Neural cell (in vitro differentiated cells): ENCODE measurements at regions not wholly inside any gene's neighbourhood (a gene's known extent, or its start where the extent isn't known, plus 50 kb on each side); places are given as distances from the start of the nearest gene placed in this dataset.

Experiments
- EP300 ChIP-seq: fragments of 450-650 bp; conservative IDR thresholded peaks from 2 replicates; pipeline ENCODE4 v1.6.1; 2014; ENCODE audit warnings: antibody characterized with exemption, mild to moderate bottlenecking, moderate library complexity; ENCODE audit not compliant: poor library complexity, severe bottlenecking
- EZH2 ChIP-seq: fragments of 200-600, 300-800 bp; shearing (Covaris generic), sonication (generic); IDR thresholded peaks from 2 replicates; pipeline ENCODE4 v1.6.1; 2014; ENCODE audit warnings: antibody characterized with exemption, low read length, borderline replicate concordance, mild to moderate bottlenecking; ENCODE audit not compliant: insufficient read depth, poor library complexity, severe bottlenecking
- MXI1 ChIP-seq: fragments of 450-650 bp; conservative IDR thresholded peaks from 2 replicates; pipeline ENCODE4 v1.6.1; 2014; ENCODE audit warnings: antibody characterized with exemption, mild to moderate bottlenecking; ENCODE audit not compliant: poor library complexity, severe bottlenecking
- POLR2AphosphoS5 ChIP-seq: IDR thresholded peaks from 2 replicates; pipeline ENCODE4 v1.6.1; 2012
- RAD21 ChIP-seq: fragments of 450-650 bp; conservative IDR thresholded peaks from 2 replicates; pipeline ENCODE4 v1.6.1; 2014; ENCODE audit warnings: antibody characterized with exemption, mild to moderate bottlenecking, moderate library complexity
- SMC3 ChIP-seq: fragments of 450-650 bp; conservative IDR thresholded peaks from 2 replicates; pipeline ENCODE4 v1.6.1; 2014; ENCODE audit warnings: antibody characterized with exemption, mild to moderate bottlenecking, moderate library complexity; ENCODE audit not compliant: poor library complexity
- TAF1 ChIP-seq: IDR thresholded peaks from 2 replicates; pipeline ENCODE4 v1.6.1; 2012; ENCODE audit warnings: low read depth
- TF ChIP-seq, protein P1 (sequence below): fragments of 450-650 bp; IDR thresholded peaks from 2 replicates; pipeline ENCODE4 v1.5.1; 2014; ENCODE audit warnings: antibody characterized with exemption, mild to moderate bottlenecking, moderate library complexity; ENCODE audit not compliant: poor library complexity, severe bottlenecking
- TF ChIP-seq, protein P2 (sequence below): IDR thresholded peaks from 2 replicates; pipeline ENCODE4 v1.6.1; 2012; ENCODE audit warnings: borderline replicate concordance

GRCh38 chr3:162740941-162741596 lies 1244.5 kb downstream of the OTOL1 start:
- TF ChIP-seq, protein P1, sequence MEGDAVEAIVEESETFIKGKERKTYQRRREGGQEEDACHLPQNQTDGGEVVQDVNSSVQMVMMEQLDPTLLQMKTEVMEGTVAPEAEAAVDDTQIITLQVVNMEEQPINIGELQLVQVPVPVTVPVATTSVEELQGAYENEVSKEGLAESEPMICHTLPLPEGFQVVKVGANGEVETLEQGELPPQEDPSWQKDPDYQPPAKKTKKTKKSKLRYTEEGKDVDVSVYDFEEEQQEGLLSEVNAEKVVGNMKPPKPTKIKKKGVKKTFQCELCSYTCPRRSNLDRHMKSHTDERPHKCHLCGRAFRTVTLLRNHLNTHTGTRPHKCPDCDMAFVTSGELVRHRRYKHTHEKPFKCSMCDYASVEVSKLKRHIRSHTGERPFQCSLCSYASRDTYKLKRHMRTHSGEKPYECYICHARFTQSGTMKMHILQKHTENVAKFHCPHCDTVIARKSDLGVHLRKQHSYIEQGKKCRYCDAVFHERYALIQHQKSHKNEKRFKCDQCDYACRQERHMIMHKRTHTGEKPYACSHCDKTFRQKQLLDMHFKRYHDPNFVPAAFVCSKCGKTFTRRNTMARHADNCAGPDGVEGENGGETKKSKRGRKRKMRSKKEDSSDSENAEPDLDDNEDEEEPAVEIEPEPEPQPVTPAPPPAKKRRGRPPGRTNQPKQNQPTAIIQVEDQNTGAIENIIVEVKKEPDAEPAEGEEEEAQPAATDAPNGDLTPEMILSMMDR: no peak
- TF ChIP-seq, protein P2, sequence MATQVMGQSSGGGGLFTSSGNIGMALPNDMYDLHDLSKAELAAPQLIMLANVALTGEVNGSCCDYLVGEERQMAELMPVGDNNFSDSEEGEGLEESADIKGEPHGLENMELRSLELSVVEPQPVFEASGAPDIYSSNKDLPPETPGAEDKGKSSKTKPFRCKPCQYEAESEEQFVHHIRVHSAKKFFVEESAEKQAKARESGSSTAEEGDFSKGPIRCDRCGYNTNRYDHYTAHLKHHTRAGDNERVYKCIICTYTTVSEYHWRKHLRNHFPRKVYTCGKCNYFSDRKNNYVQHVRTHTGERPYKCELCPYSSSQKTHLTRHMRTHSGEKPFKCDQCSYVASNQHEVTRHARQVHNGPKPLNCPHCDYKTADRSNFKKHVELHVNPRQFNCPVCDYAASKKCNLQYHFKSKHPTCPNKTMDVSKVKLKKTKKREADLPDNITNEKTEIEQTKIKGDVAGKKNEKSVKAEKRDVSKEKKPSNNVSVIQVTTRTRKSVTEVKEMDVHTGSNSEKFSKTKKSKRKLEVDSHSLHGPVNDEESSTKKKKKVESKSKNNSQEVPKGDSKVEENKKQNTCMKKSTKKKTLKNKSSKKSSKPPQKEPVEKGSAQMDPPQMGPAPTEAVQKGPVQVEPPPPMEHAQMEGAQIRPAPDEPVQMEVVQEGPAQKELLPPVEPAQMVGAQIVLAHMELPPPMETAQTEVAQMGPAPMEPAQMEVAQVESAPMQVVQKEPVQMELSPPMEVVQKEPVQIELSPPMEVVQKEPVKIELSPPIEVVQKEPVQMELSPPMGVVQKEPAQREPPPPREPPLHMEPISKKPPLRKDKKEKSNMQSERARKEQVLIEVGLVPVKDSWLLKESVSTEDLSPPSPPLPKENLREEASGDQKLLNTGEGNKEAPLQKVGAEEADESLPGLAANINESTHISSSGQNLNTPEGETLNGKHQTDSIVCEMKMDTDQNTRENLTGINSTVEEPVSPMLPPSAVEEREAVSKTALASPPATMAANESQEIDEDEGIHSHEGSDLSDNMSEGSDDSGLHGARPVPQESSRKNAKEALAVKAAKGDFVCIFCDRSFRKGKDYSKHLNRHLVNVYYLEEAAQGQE: no peak
- no peak for TF ChIP-seq EP300
- TF ChIP-seq POLR2AphosphoS5: no peak
- TF ChIP-seq EZH2: no peak
- no peak for TF ChIP-seq TAF1
- TF ChIP-seq MXI1: no peak
- no peak for TF ChIP-seq RAD21
- no peak for TF ChIP-seq SMC3
